GM23338 (cell line): ENCODE measurements at regions not wholly inside any gene's neighbourhood (a gene's known extent, or its start where the extent isn't known, plus 50 kb on each side); places are given as distances from the start of the nearest gene placed in this dataset.

Experiments used
- ATAC-seq: fragments of 200-7000 bp; cut with Tn5 transposase; 3 replicates; pipeline ENCODE4 v1.9.1; 2020
- DNase-seq: peaks from one replicate; pipeline ENCODE4 v3.0.0-alpha.2; 2015; ENCODE audit warnings: low spot score
- H2AFZ ChIP-seq: fragments of 200-600 bp; sonication (generic); 2 replicates; pipeline ENCODE4 v1.8.0; 2016; ENCODE audit warnings: antibody characterized with exemption, mild to moderate bottlenecking, moderate library complexity
- H3F3A ChIP-seq: fragments of 200-600 bp; sonication (generic); replicated peaks from 2 replicates; pipeline ENCODE4 v1.8.0; 2017; ENCODE audit warnings: antibody characterized with exemption, mixed run types, low read depth
- H3K27ac ChIP-seq: fragments of 200-600 bp; sonication (generic); 2 replicates; pipeline ENCODE4 v1.6.1; 2016; ENCODE audit warnings: low read depth
- H3K27me3 ChIP-seq: fragments of 200-600 bp; sonication (generic); 2 replicates; pipeline ENCODE4 v1.8.0; 2016; ENCODE audit warnings: mild to moderate bottlenecking, mixed run types, moderate library complexity; ENCODE audit not compliant: insufficient read depth
- H3K36me3 ChIP-seq: fragments of 200-600 bp; sonication (generic); 2 replicates; pipeline ENCODE4 v1.8.0; 2016; ENCODE audit warnings: mild to moderate bottlenecking; ENCODE audit not compliant: insufficient read depth
- H3K4me1 ChIP-seq: fragments of 200-600 bp; sonication (generic); 2 replicates; pipeline ENCODE4 v1.8.0; 2016; ENCODE audit warnings: mild to moderate bottlenecking, moderate library complexity; ENCODE audit not compliant: insufficient read depth
- H3K4me2 ChIP-seq: fragments of 200-600 bp; sonication (generic); 2 replicates; pipeline ENCODE4 v1.7.1; 2017; ENCODE audit warnings: mixed run types
- H3K4me3 ChIP-seq: fragments of 200-600 bp; sonication (generic); 2 replicates; pipeline ENCODE4 v1.6.1; 2016; ENCODE audit warnings: mixed run types
- H3K79me2 ChIP-seq: fragments of 200-600 bp; sonication (generic); replicated peaks from 2 replicates; pipeline ENCODE4 v1.8.0; 2017; ENCODE audit warnings: mild to moderate bottlenecking; ENCODE audit not compliant: insufficient read depth
- H3K9me2 ChIP-seq: fragments of 200-600 bp; sonication (generic); 2 replicates; pipeline ENCODE4 v1.8.0; 2017; ENCODE audit not compliant: insufficient read depth
- H4K20me1 ChIP-seq: fragments of 200-600 bp; sonication (generic); replicated peaks from 2 replicates; pipeline ENCODE4 v1.8.0; 2017; ENCODE audit warnings: mild to moderate bottlenecking; ENCODE audit not compliant: insufficient read depth
- H3K27ac Mint-ChIP-seq: 2 replicates; pipeline ENCODE4 v1.8.0; 2020; ENCODE audit warnings: inconsistent platforms, mild to moderate bottlenecking, moderate library complexity, mixed read lengths
- H3K27me3 Mint-ChIP-seq: 3 replicates; pipeline ENCODE4 v1.8.0; 2022; ENCODE audit warnings: low read depth, mild to moderate bottlenecking, moderate library complexity, mixed read lengths, inconsistent platforms; ENCODE audit not compliant: insufficient read depth, poor library complexity
- H3K36me3 Mint-ChIP-seq: 3 replicates; pipeline ENCODE4 v1.8.0; 2021; ENCODE audit warnings: low read depth, mild to moderate bottlenecking, inconsistent platforms, moderate library complexity, mixed read lengths
- H3K4me1 Mint-ChIP-seq: 3 replicates; pipeline ENCODE4 v1.8.0; 2020; ENCODE audit warnings: mild to moderate bottlenecking, inconsistent platforms, mixed read lengths
- H3K4me3 Mint-ChIP-seq: 3 replicates; pipeline ENCODE4 v1.8.0; 2021; ENCODE audit warnings: moderate library complexity, mild to moderate bottlenecking, inconsistent platforms, mixed read lengths
- H3K9me3 Mint-ChIP-seq: 3 replicates; pipeline ENCODE4 v1.8.0; 2020; ENCODE audit warnings: moderate library complexity, mild to moderate bottlenecking, inconsistent platforms, mixed read lengths
- CREB1 ChIP-seq: fragments of 250-450 bp; sonication (Bioruptor Pico); IDR thresholded peaks from 2 replicates; pipeline ENCODE4 v1.5.0; 2020; ENCODE audit warnings: low read depth, mild to moderate bottlenecking, moderate library complexity
- EZH2 ChIP-seq: fragments of 200-600 bp; sonication (generic); IDR thresholded peaks from one replicate; pipeline ENCODE4 v1.8.0; 2017; ENCODE audit warnings: antibody characterized with exemption, mild to moderate bottlenecking, low read depth; ENCODE audit not compliant: unreplicated experiment
- EZH2phosphoT487 ChIP-seq: fragments of 200-600 bp; sonication (generic); IDR thresholded peaks from one replicate; pipeline ENCODE4 v1.8.1; 2018; ENCODE audit warnings: antibody characterized with exemption; ENCODE audit not compliant: unreplicated experiment
- JUNB ChIP-seq: IDR thresholded peaks from one replicate; pipeline ENCODE4 v1.6.1; 2016; ENCODE audit warnings: antibody characterized with exemption; ENCODE audit not compliant: unreplicated experiment
- NANOG ChIP-seq: IDR thresholded peaks from 2 replicates; pipeline ENCODE4 v1.6.1; 2016; ENCODE audit warnings: antibody characterized with exemption, borderline replicate concordance
- POLR2AphosphoS5 ChIP-seq: IDR thresholded peaks from 2 replicates; pipeline ENCODE4 v1.6.1; 2016; ENCODE audit warnings: antibody characterized with exemption, low read depth
- STAT1 ChIP-seq: IDR thresholded peaks from one replicate; pipeline ENCODE4 v1.6.1; 2016; ENCODE audit warnings: antibody characterized with exemption; ENCODE audit not compliant: unreplicated experiment
- ZNF114 ChIP-seq: fragments of 250-450 bp; sonication (Bioruptor Pico); IDR thresholded peaks from 2 replicates; pipeline ENCODE4 v1.5.0; 2020; ENCODE audit warnings: mild to moderate bottlenecking, moderate library complexity
- ZNF331 ChIP-seq: fragments of 250-450 bp; sonication (Bioruptor Pico); IDR thresholded peaks from 2 replicates; pipeline ENCODE4 v1.5.0; 2020; ENCODE audit warnings: low read depth, mild to moderate bottlenecking, moderate library complexity
- TF ChIP-seq, protein P1 (sequence below): fragments of 250-450 bp; sonication (Bioruptor Pico); IDR thresholded peaks from 2 replicates; pipeline ENCODE4 v1.5.0; 2020; ENCODE audit warnings: mild to moderate bottlenecking, moderate library complexity
- TF ChIP-seq, protein P2 (sequence below): IDR thresholded peaks from 2 replicates; pipeline ENCODE4 v1.6.1; 2016; ENCODE audit warnings: antibody characterized with exemption
- TF ChIP-seq, protein P3 (sequence below), 2 experiments: fragments of 200-600 bp in 1 of 2; sonication (generic) in 1 of 2; conservative IDR thresholded peaks; 2 replicates each; pipeline versions ENCODE4 v1.5.1 to v1.6.1; 2016 to 2017; ENCODE audit warnings: antibody characterized with exemption in 2 of 2, low read depth in 2 of 2, mild to moderate bottlenecking in 2 of 2, moderate library complexity in 1 of 2
- TF ChIP-seq, protein P4 (sequence below): IDR thresholded peaks from one replicate; pipeline ENCODE4 v1.6.1; 2018; ENCODE audit warnings: antibody characterized with exemption; ENCODE audit not compliant: unreplicated experiment

DNA sequence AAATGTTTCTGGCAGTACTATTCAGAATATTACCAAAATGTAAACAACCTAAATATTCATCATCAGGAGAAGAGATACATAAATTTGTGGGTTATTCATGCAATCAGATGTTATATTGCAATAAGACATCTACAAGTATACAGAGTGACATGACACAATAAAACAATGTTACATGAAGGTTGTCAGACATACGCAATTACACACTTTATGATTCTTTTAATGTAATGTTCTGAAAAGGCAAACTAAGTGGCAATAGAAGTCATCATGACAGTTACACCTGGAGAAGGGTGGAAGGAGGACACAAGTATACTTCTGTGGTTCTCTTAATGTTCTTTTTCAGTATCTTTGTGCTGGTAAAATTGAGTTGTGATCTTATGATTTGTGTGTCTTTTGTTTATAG, 95.8 kb upstream of the PRR20A start:
- Histone ChIP-seq H3K4me1 (no peaks in the 10 kb centered on the region), H3K27me3 (no peaks in the 10 kb centered on the region), H3K4me3 (no peak overlapping the region), H3K27ac (no peak overlapping the region), H3K4me2 (no peak overlapping the region), H3K79me2 (no peaks in the 10 kb centered on the region), H4K20me1 (no peaks in the 10 kb centered on the region), H3F3A (no peaks in the 10 kb centered on the region), H2AFZ (no peak overlapping the region), H3K9me2 (no peaks in the 10 kb centered on the region; the same call in 1 of the 2 replicates), H3K36me3 (no peaks in the 10 kb centered on the region)
- no peaks in the 10 kb centered on the region for H3K27me3 Mint-ChIP-seq
- H3K4me3 Mint-ChIP-seq, result no peak overlapping the region
- TF ChIP-seq, protein P1, sequence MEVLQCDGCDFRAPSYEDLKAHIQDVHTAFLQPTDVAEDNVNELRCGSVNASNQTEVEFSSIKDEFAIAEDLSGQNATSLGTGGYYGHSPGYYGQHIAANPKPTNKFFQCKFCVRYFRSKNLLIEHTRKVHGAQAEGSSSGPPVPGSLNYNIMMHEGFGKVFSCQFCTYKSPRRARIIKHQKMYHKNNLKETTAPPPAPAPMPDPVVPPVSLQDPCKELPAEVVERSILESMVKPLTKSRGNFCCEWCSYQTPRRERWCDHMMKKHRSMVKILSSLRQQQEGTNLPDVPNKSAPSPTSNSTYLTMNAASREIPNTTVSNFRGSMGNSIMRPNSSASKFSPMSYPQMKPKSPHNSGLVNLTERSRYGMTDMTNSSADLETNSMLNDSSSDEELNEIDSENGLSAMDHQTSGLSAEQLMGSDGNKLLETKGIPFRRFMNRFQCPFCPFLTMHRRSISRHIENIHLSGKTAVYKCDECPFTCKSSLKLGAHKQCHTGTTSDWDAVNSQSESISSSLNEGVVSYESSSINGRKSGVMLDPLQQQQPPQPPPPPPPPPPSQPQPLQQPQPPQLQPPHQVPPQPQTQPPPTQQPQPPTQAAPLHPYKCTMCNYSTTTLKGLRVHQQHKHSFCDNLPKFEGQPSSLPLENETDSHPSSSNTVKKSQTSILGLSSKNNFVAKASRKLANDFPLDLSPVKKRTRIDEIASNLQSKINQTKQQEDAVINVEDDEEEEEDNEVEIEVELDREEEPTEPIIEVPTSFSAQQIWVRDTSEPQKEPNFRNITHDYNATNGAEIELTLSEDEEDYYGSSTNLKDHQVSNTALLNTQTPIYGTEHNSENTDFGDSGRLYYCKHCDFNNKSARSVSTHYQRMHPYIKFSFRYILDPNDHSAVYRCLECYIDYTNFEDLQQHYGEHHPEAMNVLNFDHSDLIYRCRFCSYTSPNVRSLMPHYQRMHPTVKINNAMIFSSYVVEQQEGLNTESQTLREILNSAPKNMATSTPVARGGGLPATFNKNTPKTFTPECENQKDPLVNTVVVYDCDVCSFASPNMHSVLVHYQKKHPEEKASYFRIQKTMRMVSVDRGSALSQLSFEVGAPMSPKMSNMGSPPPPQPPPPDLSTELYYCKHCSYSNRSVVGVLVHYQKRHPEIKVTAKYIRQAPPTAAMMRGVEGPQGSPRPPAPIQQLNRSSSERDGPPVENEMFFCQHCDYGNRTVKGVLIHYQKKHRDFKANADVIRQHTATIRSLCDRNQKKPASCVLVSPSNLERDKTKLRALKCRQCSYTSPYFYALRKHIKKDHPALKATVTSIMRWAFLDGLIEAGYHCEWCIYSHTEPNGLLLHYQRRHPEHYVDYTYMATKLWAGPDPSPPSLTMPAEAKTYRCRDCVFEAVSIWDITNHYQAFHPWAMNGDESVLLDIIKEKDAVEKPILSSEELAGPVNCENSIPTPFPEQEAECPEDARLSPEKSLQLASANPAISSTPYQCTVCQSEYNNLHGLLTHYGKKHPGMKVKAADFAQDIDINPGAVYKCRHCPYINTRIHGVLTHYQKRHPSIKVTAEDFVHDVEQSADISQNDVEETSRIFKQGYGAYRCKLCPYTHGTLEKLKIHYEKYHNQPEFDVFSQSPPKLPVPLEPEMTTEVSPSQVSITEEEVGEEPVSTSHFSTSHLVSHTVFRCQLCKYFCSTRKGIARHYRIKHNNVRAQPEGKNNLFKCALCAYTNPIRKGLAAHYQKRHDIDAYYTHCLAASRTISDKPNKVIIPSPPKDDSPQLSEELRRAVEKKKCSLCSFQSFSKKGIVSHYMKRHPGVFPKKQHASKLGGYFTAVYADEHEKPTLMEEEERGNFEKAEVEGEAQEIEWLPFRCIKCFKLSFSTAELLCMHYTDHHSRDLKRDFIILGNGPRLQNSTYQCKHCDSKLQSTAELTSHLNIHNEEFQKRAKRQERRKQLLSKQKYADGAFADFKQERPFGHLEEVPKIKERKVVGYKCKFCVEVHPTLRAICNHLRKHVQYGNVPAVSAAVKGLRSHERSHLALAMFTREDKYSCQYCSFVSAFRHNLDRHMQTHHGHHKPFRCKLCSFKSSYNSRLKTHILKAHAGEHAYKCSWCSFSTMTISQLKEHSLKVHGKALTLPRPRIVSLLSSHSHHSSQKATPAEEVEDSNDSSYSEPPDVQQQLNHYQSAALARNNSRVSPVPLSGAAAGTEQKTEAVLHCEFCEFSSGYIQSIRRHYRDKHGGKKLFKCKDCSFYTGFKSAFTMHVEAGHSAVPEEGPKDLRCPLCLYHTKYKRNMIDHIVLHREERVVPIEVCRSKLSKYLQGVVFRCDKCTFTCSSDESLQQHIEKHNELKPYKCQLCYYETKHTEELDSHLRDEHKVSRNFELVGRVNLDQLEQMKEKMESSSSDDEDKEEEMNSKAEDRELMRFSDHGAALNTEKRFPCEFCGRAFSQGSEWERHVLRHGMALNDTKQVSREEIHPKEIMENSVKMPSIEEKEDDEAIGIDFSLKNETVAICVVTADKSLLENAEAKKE (CRISPR knock-in tag), result no peak
- TF ChIP-seq, protein P2, sequence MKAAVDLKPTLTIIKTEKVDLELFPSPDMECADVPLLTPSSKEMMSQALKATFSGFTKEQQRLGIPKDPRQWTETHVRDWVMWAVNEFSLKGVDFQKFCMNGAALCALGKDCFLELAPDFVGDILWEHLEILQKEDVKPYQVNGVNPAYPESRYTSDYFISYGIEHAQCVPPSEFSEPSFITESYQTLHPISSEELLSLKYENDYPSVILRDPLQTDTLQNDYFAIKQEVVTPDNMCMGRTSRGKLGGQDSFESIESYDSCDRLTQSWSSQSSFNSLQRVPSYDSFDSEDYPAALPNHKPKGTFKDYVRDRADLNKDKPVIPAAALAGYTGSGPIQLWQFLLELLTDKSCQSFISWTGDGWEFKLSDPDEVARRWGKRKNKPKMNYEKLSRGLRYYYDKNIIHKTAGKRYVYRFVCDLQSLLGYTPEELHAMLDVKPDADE, result no peak
- TF ChIP-seq STAT1 (no peak), POLR2AphosphoS5 (no peak), ZNF114 (no peak), CREB1 (CRISPR knock-in tag) (no peak), JUNB (no peak), EZH2 (no peak), EZH2phosphoT487 (no peak), ZNF331 (CRISPR knock-in tag) (no peak), NANOG (no peak)
- TF ChIP-seq, protein P3, sequence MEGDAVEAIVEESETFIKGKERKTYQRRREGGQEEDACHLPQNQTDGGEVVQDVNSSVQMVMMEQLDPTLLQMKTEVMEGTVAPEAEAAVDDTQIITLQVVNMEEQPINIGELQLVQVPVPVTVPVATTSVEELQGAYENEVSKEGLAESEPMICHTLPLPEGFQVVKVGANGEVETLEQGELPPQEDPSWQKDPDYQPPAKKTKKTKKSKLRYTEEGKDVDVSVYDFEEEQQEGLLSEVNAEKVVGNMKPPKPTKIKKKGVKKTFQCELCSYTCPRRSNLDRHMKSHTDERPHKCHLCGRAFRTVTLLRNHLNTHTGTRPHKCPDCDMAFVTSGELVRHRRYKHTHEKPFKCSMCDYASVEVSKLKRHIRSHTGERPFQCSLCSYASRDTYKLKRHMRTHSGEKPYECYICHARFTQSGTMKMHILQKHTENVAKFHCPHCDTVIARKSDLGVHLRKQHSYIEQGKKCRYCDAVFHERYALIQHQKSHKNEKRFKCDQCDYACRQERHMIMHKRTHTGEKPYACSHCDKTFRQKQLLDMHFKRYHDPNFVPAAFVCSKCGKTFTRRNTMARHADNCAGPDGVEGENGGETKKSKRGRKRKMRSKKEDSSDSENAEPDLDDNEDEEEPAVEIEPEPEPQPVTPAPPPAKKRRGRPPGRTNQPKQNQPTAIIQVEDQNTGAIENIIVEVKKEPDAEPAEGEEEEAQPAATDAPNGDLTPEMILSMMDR (conservative IDR thresholded peaks at IDR 0.05; ENCODE audit: low read depth in 2 of 2), result no peak
- TF ChIP-seq, protein P4, sequence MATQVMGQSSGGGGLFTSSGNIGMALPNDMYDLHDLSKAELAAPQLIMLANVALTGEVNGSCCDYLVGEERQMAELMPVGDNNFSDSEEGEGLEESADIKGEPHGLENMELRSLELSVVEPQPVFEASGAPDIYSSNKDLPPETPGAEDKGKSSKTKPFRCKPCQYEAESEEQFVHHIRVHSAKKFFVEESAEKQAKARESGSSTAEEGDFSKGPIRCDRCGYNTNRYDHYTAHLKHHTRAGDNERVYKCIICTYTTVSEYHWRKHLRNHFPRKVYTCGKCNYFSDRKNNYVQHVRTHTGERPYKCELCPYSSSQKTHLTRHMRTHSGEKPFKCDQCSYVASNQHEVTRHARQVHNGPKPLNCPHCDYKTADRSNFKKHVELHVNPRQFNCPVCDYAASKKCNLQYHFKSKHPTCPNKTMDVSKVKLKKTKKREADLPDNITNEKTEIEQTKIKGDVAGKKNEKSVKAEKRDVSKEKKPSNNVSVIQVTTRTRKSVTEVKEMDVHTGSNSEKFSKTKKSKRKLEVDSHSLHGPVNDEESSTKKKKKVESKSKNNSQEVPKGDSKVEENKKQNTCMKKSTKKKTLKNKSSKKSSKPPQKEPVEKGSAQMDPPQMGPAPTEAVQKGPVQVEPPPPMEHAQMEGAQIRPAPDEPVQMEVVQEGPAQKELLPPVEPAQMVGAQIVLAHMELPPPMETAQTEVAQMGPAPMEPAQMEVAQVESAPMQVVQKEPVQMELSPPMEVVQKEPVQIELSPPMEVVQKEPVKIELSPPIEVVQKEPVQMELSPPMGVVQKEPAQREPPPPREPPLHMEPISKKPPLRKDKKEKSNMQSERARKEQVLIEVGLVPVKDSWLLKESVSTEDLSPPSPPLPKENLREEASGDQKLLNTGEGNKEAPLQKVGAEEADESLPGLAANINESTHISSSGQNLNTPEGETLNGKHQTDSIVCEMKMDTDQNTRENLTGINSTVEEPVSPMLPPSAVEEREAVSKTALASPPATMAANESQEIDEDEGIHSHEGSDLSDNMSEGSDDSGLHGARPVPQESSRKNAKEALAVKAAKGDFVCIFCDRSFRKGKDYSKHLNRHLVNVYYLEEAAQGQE, result no peak
- H3K4me1 Mint-ChIP-seq, result no peaks in the 10 kb centered on the region
- peaks cover 10% of the 10 kb centered on the region; the same call in 1 of the 3 replicates for H3K9me3 Mint-ChIP-seq
- 0 out of 3 replicates have a peak, but pooled peaks cover 3% of the 10 kb centered on the region for H3K36me3 Mint-ChIP-seq
- no peak for DNase-seq
- ATAC-seq, result no peak
- H3K27ac Mint-ChIP-seq, result no peak overlapping the region
